Stomach (tissue), 4 donors: ENCODE measurements at regions not wholly inside any gene's neighbourhood (a gene's known extent, or its start where the extent isn't known, plus 50 kb on each side); places are given as distances from the start of the nearest gene placed in this dataset.

Experiments used
- EP300 ChIP-seq: sonication (generic); formaldehyde crosslinking; IDR thresholded peaks from one replicate; pipeline ENCODE4 v1.6.1; 2017; ENCODE audit warnings: antibody characterized with exemption
- POLR2A ChIP-seq, 4 donors: fragments of 450-650 bp; IDR thresholded peaks; one replicate each; pipeline ENCODE4 v1.6.1; 2016; ENCODE audit warnings: antibody characterized with exemption in 4 of 4, control low read depth in 2 of 4, mild to moderate bottlenecking in 1 of 4, moderate library complexity in 1 of 4
- TF ChIP-seq, protein P1 (sequence below), 7 experiments: fragments of 450-650 bp in 4 of 7; fragments of 200-600 bp in 3 of 7; sonication (generic) in 3 of 7; IDR thresholded peaks; one replicate each; pipeline ENCODE4 v1.5.1; 2016 to 2019; ENCODE audit warnings: antibody characterized with exemption in 7 of 7, control low read depth in 2 of 7, mild to moderate bottlenecking in 1 of 7

DNA sequence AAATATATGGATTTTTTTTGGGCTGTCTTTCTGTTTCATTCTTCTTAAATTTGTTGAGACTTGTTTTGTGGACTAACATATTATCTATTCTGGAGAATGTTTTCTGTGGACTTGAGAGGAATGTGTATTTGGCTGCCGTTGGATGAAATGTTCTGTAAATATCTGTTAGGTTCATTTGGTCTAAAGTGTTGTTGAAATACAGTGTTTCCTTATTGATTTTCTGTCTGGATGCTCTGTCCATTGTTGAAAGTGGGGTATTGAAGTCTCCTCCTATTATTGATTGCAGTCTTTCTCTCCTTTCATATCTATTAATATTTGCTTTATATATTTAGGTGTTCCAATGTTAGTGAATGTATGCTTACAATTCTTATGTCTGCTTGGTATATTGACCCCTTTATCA is 431.8 kb downstream of the RAPGEF2 start:
- no peak for TF ChIP-seq POLR2A (IDR thresholded peaks at IDR 0.05)
- TF ChIP-seq, protein P1, sequence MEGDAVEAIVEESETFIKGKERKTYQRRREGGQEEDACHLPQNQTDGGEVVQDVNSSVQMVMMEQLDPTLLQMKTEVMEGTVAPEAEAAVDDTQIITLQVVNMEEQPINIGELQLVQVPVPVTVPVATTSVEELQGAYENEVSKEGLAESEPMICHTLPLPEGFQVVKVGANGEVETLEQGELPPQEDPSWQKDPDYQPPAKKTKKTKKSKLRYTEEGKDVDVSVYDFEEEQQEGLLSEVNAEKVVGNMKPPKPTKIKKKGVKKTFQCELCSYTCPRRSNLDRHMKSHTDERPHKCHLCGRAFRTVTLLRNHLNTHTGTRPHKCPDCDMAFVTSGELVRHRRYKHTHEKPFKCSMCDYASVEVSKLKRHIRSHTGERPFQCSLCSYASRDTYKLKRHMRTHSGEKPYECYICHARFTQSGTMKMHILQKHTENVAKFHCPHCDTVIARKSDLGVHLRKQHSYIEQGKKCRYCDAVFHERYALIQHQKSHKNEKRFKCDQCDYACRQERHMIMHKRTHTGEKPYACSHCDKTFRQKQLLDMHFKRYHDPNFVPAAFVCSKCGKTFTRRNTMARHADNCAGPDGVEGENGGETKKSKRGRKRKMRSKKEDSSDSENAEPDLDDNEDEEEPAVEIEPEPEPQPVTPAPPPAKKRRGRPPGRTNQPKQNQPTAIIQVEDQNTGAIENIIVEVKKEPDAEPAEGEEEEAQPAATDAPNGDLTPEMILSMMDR (IDR thresholded peaks at IDR 0.05): no peak
- TF ChIP-seq EP300: no peak
